Prostate gland (tissue), 2 donors: ENCODE measurements at regions not wholly inside any gene's neighbourhood (a gene's known extent, or its start where the extent isn't known, plus 50 kb on each side); places are given as distances from the start of the nearest gene placed in this dataset.

ENCODE experiments used
- DNase-seq: peaks from one replicate; pipeline ENCODE4 v3.0.0-alpha.2; 2019; ENCODE audit warnings: low spot score
- H3K27ac ChIP-seq, 2 donors: fragments of 200-600 bp; sonication (generic); 2 replicates each; pipeline ENCODE4 v1.5.1; 2017 to 2019
- H3K27me3 ChIP-seq: fragments of 200-600 bp; sonication (generic); replicated peaks from 2 replicates; pipeline ENCODE4 v1.5.1; 2019; ENCODE audit not compliant: insufficient read depth
- H3K36me3 ChIP-seq, 2 donors: fragments of 200-600 bp; sonication (generic); 1 replicate in 1 of 2; 2 replicates in 1 of 2; pipeline versions ENCODE4 v1.5.1 to v1.8.1; 2017 to 2019
- H3K4me1 ChIP-seq: fragments of 200-600 bp; sonication (generic); replicated peaks from 2 replicates; pipeline ENCODE4 v1.5.1; 2019
- H3K4me3 ChIP-seq, 2 donors: fragments of 200-600 bp; sonication (generic); 2 replicates each; pipeline ENCODE4 v1.5.1; 2017 to 2019
- H3K9me3 ChIP-seq: fragments of 200-600 bp; sonication (generic); 2 replicates; pipeline ENCODE4 v1.5.1; 2017
- POLR2A ChIP-seq: fragments of 450-650 bp; IDR thresholded peaks from one replicate; pipeline ENCODE4 v1.6.1; 2016; ENCODE audit warnings: antibody characterized with exemption, mild to moderate bottlenecking
- POLR2AphosphoS5 ChIP-seq: sonication (generic); formaldehyde crosslinking; IDR thresholded peaks from one replicate; pipeline ENCODE4 v1.6.1; 2017; ENCODE audit warnings: antibody characterized with exemption
- WGBS: methylation state at CpG from one replicate; pipeline ENCODE4 v1.1.5; 2018; 5-methylcytosine and 5-hydroxymethylcytosine counted together
- intact Hi-C: fragments of 100-400 bp; cut with DNase I; formaldehyde crosslinking; loops from one replicate; pipeline ENCODE4 v1.14.2; 2022
- TF ChIP-seq, protein P1 (sequence below), 4 experiments: fragments of 200-600 bp in 2 of 4; fragments of 450-650 bp in 2 of 4; sonication (generic) in 2 of 4; IDR thresholded peaks; 1 replicate in 3 of 4; 2 replicates in 1 of 4; pipeline ENCODE4 v1.5.1; 2016 to 2019; ENCODE audit warnings: antibody characterized with exemption in 4 of 4, mild to moderate bottlenecking in 2 of 4, moderate library complexity in 2 of 4

DNA sequence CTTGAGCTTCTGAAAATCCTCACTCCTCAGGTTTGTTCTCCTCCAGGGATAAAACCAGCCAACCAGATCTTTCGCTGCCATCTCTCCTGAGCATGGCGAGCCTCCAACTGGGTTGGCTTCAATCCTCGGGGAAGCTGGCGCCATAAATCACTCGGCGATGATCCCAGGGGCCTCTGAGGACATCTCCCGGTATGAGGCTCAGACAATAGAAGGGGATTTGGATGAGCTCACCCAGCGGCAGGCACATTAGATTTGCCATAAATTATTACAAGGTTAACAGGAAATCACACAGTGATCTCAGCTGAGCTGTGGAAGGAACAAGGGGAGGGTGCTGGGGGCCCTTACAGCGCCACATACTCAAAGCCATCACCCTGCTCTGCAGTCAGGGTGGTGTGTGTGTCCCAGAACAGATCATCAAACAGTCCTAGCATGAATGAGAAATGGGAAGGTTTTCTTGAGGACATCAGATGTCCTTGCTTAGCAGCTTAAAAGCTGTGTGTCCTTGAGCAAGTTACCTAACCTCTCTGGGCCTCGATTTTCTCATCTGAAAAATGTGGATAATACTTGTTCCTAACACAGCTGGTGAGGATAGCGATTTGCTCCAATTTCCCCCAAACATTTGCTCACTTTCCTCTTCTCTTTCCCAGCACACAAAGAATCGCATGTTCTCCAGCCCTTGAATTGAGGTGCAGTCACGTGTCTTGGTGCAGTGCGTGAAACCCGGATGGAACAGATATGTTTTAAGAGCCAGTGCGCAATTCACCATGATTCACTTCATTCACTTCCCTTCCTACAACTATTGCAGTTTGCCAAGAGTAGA lies 142.8 kb downstream of the SCARB1 start:
- Histone ChIP-seq H3K4me3 (no peak overlapping the region), H3K36me3 (no peaks in the 10 kb centered on the region), H3K9me3 (no peaks in the 10 kb centered on the region), H3K4me1 (peaks cover 12% of the 10 kb centered on the region), H3K27me3 (no peaks in the 10 kb centered on the region), H3K27ac (peak overlapping the region; percentile 80 to 82)
- 43% methylated on average over 16 of the region's 16 CpGs for WGBS
- intact Hi-C loops, result loop anchor here (2.0 kb wide), 1 partner anchor 34 kb away; no protein-coding TSS in a partner anchor
- TF ChIP-seq, protein P1, sequence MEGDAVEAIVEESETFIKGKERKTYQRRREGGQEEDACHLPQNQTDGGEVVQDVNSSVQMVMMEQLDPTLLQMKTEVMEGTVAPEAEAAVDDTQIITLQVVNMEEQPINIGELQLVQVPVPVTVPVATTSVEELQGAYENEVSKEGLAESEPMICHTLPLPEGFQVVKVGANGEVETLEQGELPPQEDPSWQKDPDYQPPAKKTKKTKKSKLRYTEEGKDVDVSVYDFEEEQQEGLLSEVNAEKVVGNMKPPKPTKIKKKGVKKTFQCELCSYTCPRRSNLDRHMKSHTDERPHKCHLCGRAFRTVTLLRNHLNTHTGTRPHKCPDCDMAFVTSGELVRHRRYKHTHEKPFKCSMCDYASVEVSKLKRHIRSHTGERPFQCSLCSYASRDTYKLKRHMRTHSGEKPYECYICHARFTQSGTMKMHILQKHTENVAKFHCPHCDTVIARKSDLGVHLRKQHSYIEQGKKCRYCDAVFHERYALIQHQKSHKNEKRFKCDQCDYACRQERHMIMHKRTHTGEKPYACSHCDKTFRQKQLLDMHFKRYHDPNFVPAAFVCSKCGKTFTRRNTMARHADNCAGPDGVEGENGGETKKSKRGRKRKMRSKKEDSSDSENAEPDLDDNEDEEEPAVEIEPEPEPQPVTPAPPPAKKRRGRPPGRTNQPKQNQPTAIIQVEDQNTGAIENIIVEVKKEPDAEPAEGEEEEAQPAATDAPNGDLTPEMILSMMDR (IDR thresholded peaks at IDR 0.05), result peak in 1 of 4 experiments; percentile 13
- no peak for TF ChIP-seq POLR2A
- TF ChIP-seq POLR2AphosphoS5, result peak; percentile 93
- peak; percentile 93 for DNase-seq

DNA sequence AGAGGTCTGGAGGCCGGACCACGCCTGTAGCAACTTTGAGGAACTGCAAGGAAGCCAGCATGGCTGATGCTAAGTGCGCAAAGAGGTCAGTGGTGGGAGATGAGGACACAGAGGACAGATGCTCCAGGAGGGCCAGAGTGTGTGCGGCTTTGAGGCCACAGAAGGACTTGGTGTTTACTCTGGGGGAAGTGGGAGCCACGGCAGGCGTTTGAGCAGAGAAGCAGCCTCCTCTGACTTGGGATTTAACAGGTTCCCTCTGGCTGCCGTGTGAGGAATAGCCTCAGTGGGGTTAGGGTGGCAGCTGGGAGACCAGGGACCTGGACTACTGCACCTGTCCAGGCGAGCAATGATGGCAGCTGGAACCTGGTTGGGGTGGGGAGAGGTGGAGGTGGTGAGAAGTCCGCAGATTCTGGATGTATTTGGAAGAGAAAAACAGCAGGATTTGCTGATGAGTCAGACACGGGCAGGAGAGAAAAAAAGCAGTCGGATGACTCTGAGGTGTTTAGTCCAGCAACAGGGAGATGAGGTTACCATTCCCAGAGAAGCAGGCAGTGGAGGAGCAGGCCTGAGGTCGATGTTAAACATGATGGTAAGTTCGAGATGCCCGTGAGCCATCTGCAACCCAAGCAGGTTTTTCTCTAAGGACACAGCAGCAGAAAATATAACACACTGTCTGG lies 143.5 kb downstream of the SCARB1 start:
- H3K27me3 ChIP-seq, result no peaks in the 10 kb centered on the region
- no peak for DNase-seq
- peaks cover 12% of the 10 kb centered on the region for H3K4me1 ChIP-seq
- no peak overlapping the region for H3K4me3 ChIP-seq
- WGBS, result 38% methylated on average over 14 of the region's 14 CpGs
- intact Hi-C loops, result loop anchor here (2.0 kb wide), 1 partner anchor 35 kb away; no protein-coding TSS in a partner anchor
- TF ChIP-seq, protein P1 (IDR thresholded peaks at IDR 0.05), result peak in 2 of 4 experiments; percentile 52 to 56
- no peak for TF ChIP-seq POLR2AphosphoS5
- TF ChIP-seq POLR2A, result no peak
- H3K36me3 ChIP-seq, result no peaks in the 10 kb centered on the region
- H3K9me3 ChIP-seq, result no peaks in the 10 kb centered on the region
- peak overlapping the region; percentile 80 to 82 for H3K27ac ChIP-seq

DNA sequence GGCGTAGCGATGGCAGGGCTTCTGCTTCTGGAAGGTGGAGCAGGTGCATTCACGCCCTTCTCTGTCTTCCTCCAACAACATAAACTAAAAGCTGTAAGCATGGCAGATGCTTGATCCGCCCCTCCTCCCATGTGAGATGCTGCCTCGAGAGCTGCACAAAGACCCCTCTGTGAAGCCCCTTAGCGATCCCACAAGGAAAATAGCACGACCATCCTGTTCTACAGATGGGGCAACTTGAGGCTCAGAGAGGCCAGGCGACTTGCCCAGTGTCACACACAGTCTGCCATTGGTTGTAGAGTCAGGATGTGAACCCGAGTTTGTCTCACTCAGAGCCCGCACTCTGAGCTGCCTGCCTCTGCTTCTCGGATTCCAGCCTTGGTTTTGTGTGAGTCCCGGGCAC lies 144.4 kb downstream of the SCARB1 start:
- no peak for DNase-seq
- intact Hi-C loops, result no loop called here
- no peaks in the 10 kb centered on the region for H3K9me3 ChIP-seq
- WGBS, result 91% methylated on average over 10 of the region's 12 CpGs
- peak overlapping the region; percentile 80 to 82 for H3K27ac ChIP-seq
- no peak overlapping the region for H3K4me3 ChIP-seq
- H3K27me3 ChIP-seq, result no peaks in the 10 kb centered on the region
- H3K36me3 ChIP-seq, result no peaks in the 10 kb centered on the region
- H3K4me1 ChIP-seq, result peaks cover 12% of the 10 kb centered on the region
- TF ChIP-seq, protein P1 (IDR thresholded peaks at IDR 0.05), result no peak
- TF ChIP-seq POLR2A (no peak), POLR2AphosphoS5 (no peak)

DNA sequence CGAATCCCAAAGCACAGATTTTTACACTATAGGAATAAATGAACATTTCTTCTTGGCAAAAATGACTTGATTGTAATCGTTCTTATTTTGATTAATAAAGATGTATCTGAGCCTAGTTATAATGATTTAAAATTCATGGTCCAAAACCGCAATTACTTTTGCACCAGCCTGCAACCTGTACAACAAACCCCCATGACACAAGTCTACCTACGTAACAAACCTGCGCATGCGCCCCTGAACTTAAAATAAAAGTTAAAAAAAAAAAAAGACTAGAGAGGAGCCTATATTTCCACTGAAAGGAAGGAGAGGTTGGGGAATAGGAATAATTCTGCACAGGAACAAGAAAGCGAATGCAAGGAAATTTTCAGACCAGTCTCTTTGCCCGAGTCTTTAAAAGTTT lies 145.2 kb downstream of the SCARB1 start:
- Histone ChIP-seq H3K36me3 (no peaks in the 10 kb centered on the region), H3K27ac (no peak overlapping the region), H3K4me1 (peaks cover 12% of the 10 kb centered on the region), H3K9me3 (no peaks in the 10 kb centered on the region), H3K4me3 (no peak overlapping the region), H3K27me3 (no peaks in the 10 kb centered on the region)
- intact Hi-C loops, result no loop called here
- WGBS, result 95% methylated on average over 8 of the region's 8 CpGs
- TF ChIP-seq, protein P1 (IDR thresholded peaks at IDR 0.05), result no peak
- no peak for TF ChIP-seq POLR2AphosphoS5
- no peak for TF ChIP-seq POLR2A
- DNase-seq, result no peak
